ENCODE measurements at regions not wholly inside any gene's neighbourhood (a gene's known extent, or its start where the extent isn't known, plus 50 kb on each side); places are given as distances from the start of the nearest gene placed in this dataset.

- TF ChIP-seq CTCF (IDR thresholded peaks at IDR 0.05; ENCODE audit: low read depth, low read length): no peak
- no peak for DNase-seq (ENCODE audit: low read depth, low spot score)
- in situ Hi-C loops (cut with HindIII; ENCODE audit: low sequenced_read_pairs): no loop called here
- H3K4me3 ChIP-seq (ENCODE audit: low read depth, low read length): no peak overlapping the region
These were observed 334.6 kb downstream of the GABRB3 start for GRCh38 chr15:26438316-26438715.

GRCh38 chr15:26433818-26434217, 339.0 kb downstream of the GABRB3 start:
- in situ Hi-C loops (cut with HindIII; ENCODE audit: low sequenced_read_pairs): no loop called here
- no peak for DNase-seq (ENCODE audit: low read depth, low spot score)
- no peak overlapping the region for H3K4me3 ChIP-seq (ENCODE audit: low read depth, low read length)
- TF ChIP-seq CTCF (IDR thresholded peaks at IDR 0.05; ENCODE audit: low read depth, low read length): no peak

GRCh38 chr15:26433060-26433459, 339.8 kb downstream of the GABRB3 start:
- no peak for TF ChIP-seq CTCF (IDR thresholded peaks at IDR 0.05; ENCODE audit: low read depth, low read length)
- no peak overlapping the region for H3K4me3 ChIP-seq (ENCODE audit: low read depth, low read length)
- no peak for DNase-seq (ENCODE audit: low read depth, low spot score)
- in situ Hi-C loops (cut with HindIII; ENCODE audit: low sequenced_read_pairs): no loop called here

- H3K4me3 ChIP-seq (ENCODE audit: low read depth, low read length): no peak overlapping the region
- TF ChIP-seq CTCF (IDR thresholded peaks at IDR 0.05; ENCODE audit: low read depth, low read length): no peak
- in situ Hi-C loops (cut with HindIII; ENCODE audit: low sequenced_read_pairs): no loop called here
- DNase-seq (ENCODE audit: low read depth, low spot score): no peak
These were observed 351.8 kb downstream of the GABRB3 start for GRCh38 chr15:26421065-26421464.

GRCh38 chr15:26395624-26396023, 377.2 kb downstream of the GABRB3 start:
- in situ Hi-C loops (cut with HindIII; ENCODE audit: low sequenced_read_pairs): no loop called here
- no peak for TF ChIP-seq CTCF (IDR thresholded peaks at IDR 0.05; ENCODE audit: low read depth, low read length)
- H3K4me3 ChIP-seq (ENCODE audit: low read depth, low read length): no peak overlapping the region
- no peak for DNase-seq (ENCODE audit: low read depth, low spot score)

- no peak for DNase-seq (ENCODE audit: low read depth, low spot score)
- no peak for TF ChIP-seq CTCF (IDR thresholded peaks at IDR 0.05; ENCODE audit: low read depth, low read length)
- no peak overlapping the region for H3K4me3 ChIP-seq (ENCODE audit: low read depth, low read length)
- in situ Hi-C loops (cut with HindIII; ENCODE audit: low sequenced_read_pairs): no loop called here
These were observed 378.1 kb downstream of the GABRB3 start for GRCh38 chr15:26394801-26395200.

GRCh38 chr15:26392956-26393355, 379.9 kb downstream of the GABRB3 start:
- in situ Hi-C loops (cut with HindIII; ENCODE audit: low sequenced_read_pairs): no loop called here
- DNase-seq (ENCODE audit: low read depth, low spot score): no peak
- no peak for TF ChIP-seq CTCF (IDR thresholded peaks at IDR 0.05; ENCODE audit: low read depth, low read length)
- no peak overlapping the region for H3K4me3 ChIP-seq (ENCODE audit: low read depth, low read length)
